ENCODE measurements at regions not wholly inside any gene's neighbourhood (a gene's known extent, or its start where the extent isn't known, plus 50 kb on each side); places are given as distances from the start of the nearest gene placed in this dataset.
"Not testable (repeated sequence)": the region's sequence is repeated elsewhere in the genome, so short reads cannot be mapped to it uniquely, and the experiment has no call there.

- not testable (repeated sequence) for DNase-seq (ENCODE audit: low spot score)
These were observed 184.6 kb upstream of the NR3C1 start for GRCh38 chr5:143588121-143588520.

- DNase-seq (ENCODE audit: low spot score): no peak
These were observed 183.4 kb upstream of the NR3C1 start for GRCh38 chr5:143586781-143587362.

- no peak for DNase-seq (ENCODE audit: low spot score)
These were observed 182.5 kb upstream of the NR3C1 start for GRCh38 chr5:143585970-143586369.

- DNase-seq (ENCODE audit: low spot score): no peak
These were observed 179.9 kb upstream of the NR3C1 start for GRCh38 chr5:143583409-143583808.

GRCh38 chr5:143582869-143583268, 179.4 kb upstream of the NR3C1 start:
- DNase-seq (ENCODE audit: low spot score): no peak

GRCh38 chr5:143582176-143582575, 178.7 kb upstream of the NR3C1 start:
- DNase-seq (ENCODE audit: low spot score): no peak

GRCh38 chr5:143581649-143582048, 178.2 kb upstream of the NR3C1 start:
- DNase-seq (ENCODE audit: low spot score): no peak

- no peak for DNase-seq (ENCODE audit: low spot score)
These were observed 177.7 kb upstream of the NR3C1 start for GRCh38 chr5:143581147-143581546.

GRCh38 chr5:143576711-143577484, 173.4 kb upstream of the NR3C1 start:
- DNase-seq (ENCODE audit: low spot score): no peak

- no peak for DNase-seq (ENCODE audit: low spot score)
These were observed 171.8 kb upstream of the NR3C1 start for GRCh38 chr5:143575286-143575685.

- no peak for DNase-seq (ENCODE audit: low spot score)
These were observed 170.8 kb upstream of the NR3C1 start for GRCh38 chr5:143574236-143574635.

- DNase-seq (ENCODE audit: low spot score): no peak
These were observed 170.2 kb upstream of the NR3C1 start for GRCh38 chr5:143573568-143574170.

GRCh38 chr5:143572671-143573070, 169.2 kb upstream of the NR3C1 start:
- DNase-seq (ENCODE audit: low spot score): no peak

- no peak for DNase-seq (ENCODE audit: low spot score)
These were observed 168.4 kb upstream of the NR3C1 start for GRCh38 chr5:143571642-143572624.

GRCh38 chr5:143570989-143571388, 167.5 kb upstream of the NR3C1 start:
- no peak for DNase-seq (ENCODE audit: low spot score)

GRCh38 chr5:143569722-143570567, 166.5 kb upstream of the NR3C1 start:
- DNase-seq (ENCODE audit: low spot score): peak; percentile 45

- DNase-seq (ENCODE audit: low spot score): no peak
These were observed 165.8 kb upstream of the NR3C1 start for GRCh38 chr5:143569213-143569701.

GRCh38 chr5:143567583-143568504, 164.4 kb upstream of the NR3C1 start:
- no peak for DNase-seq (ENCODE audit: low spot score)

- DNase-seq (ENCODE audit: low spot score): no peak
These were observed 162.7 kb upstream of the NR3C1 start for GRCh38 chr5:143566139-143566538.

- DNase-seq (ENCODE audit: low spot score): no peak
These were observed 160.9 kb upstream of the NR3C1 start for GRCh38 chr5:143564417-143564816.
